ENCODE measurements at regions not wholly inside any gene's neighbourhood (a gene's known extent, or its start where the extent isn't known, plus 50 kb on each side); places are given as distances from the start of the nearest gene placed in this dataset.

DNA sequence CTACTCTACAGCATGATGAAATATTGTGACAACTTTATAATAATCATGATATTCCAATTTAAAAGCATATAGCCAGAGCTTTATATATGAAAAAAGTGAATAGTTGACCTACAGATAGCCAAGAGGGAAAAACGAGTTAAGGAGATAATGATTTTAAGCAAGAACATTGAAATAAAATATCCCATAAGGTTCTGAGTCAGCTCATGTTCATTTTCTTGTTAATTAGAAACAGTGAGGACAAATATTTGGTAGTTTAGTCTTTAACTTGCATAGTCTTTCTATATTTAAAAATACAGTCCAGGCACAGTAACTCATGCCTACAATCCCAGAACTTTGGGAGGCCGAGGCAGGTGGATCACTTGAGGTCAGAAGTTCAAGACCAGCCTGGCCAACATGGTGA lies 55.8 kb upstream of the CDH6 start:
- no peak for DNase-seq (ENCODE audit: low spot score)

DNA sequence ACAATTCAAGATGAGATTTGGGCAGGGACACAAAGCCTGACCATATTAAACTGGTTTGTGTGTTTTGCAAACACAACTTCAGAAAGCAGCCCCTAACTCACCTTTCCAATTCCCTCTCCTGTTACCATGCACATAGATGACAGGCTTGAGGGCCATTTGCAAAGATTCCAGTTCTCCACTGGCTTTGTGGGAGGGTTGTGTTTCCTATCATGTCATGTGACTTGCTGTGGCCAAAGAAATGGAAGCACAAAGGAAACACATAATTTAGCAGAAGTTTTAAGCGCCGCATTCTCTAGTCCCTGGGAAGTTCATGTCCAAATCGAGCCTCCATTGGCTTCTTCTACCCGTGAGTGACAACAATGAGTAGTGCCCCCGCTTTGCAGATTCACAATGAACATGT lies 57.9 kb upstream of the CDH6 start:
- DNase-seq (ENCODE audit: low spot score), result no peak

DNA sequence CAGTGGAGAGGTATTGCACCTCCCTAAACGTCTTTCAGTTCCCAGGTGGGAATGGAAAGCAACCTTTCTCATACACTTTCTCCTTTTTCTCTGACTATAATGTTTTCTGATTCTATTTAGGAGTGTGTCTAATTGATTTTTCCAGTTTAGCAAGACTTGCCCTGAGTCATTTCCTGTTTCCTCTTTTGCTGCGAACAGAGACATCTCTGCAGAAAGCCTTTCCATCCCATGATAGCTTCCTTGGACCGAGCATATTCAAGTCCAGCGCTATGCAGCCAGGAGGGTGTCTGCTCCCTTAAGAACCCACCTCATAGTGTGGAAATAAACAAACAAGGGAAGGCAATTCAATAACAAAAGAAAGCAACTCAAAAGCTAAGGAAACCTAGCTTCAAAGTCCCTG lies 60.0 kb upstream of the CDH6 start:
- no peak for DNase-seq (ENCODE audit: low spot score)

GRCh38 chr5:31131381-31131891 lies 62.0 kb upstream of the CDH6 start:
- DNase-seq (ENCODE audit: low spot score), result no peak

GRCh38 chr5:31130676-31131075 lies 62.8 kb upstream of the CDH6 start:
- DNase-seq (ENCODE audit: low spot score), result no peak

DNA sequence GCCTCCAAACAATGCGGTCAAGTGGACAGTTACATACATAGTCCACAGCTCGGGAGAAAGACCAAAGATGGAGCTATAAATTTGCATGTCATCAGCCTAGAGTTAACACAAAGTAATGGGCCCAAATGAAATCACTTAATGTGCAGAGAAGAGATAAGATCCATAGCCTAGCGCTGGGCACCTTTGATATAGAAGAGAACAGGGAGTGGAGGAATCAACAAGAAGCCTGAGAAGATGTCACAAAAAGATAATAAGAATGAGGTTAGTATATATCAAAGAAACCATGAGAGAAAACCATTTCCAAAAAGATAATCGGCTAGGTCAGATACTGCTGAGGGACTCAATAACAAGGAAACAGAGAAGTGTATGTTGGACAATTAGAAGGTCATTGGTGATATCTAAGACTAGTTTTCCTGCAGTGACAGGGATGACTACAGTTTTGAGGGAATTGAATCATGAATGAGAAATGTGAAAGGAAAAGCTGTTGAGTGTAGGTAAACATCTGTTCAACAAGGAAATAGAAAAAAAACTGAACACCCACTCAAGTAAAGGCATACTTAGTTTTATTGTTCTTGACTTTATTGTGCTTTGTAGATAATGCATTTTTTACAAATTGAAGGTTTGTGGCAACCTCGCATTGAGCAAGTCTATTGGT lies 68.7 kb upstream of the CDH6 start:
- no peak for DNase-seq (ENCODE audit: low spot score)

DNA sequence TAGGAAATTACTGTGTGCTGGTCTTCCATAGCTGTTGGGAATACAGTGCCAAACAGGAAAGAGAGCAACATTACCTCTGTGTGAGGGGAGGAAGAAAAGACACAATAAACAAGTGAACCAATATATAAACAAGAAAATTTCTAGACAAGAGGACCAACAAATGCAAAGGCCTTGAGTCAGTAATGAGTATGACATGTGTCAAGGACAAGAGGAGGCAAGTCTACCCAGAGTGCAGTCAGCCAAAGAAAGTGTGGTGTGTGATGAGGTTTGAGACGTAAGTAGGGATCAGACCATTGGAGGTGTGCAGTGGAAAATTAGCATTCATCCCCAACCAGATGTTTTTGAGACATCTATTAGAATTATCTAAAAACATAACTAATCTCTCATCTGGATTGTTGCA lies 69.5 kb upstream of the CDH6 start:
- no peak for DNase-seq (ENCODE audit: low spot score)

- DNase-seq (ENCODE audit: low spot score), result peak; percentile 15
These were observed 70.2 kb upstream of the CDH6 start for GRCh38 chr5:31122998-31123951.

DNA sequence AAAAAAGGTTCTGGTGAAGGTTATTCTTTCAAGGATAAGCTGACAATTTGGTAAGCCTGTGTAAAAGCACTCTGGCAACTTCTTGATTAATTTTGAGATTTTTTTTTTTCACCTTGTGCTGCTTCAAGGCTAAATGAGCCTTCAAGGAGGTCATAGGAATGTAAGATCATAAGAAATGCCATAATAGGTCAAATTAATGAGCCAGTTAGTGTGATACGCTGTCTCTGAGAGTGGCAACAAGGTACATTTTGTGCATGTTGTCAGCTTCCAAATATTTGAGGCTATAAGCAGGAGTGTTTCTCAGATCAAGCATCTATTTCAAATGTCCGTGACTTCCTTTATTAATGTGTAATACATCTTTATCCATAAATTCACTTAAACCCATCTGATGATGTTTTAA lies 72.3 kb upstream of the CDH6 start:
- no peak for DNase-seq (ENCODE audit: low spot score)

DNA sequence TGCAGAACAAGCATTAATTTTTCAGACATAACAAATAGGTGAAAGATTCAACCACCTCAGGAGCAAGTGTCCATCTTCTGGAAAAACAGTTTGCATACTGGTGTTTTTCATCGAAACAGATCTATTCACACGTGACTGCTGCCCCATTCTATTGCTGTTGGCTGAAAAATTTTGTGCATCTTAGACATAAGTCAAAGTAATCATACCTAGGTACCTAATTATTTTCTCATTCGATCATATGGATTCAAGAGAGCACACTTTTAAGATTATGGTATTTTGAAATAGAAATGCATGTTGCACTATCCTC lies 72.9 kb upstream of the CDH6 start:
- no peak for DNase-seq (ENCODE audit: low spot score)

GRCh38 chr5:31119938-31120641 lies 73.4 kb upstream of the CDH6 start:
- no peak for DNase-seq (ENCODE audit: low spot score)

- no peak for DNase-seq (ENCODE audit: low spot score)
These were observed 76.9 kb upstream of the CDH6 start for GRCh38 chr5:31116466-31117031.

DNA sequence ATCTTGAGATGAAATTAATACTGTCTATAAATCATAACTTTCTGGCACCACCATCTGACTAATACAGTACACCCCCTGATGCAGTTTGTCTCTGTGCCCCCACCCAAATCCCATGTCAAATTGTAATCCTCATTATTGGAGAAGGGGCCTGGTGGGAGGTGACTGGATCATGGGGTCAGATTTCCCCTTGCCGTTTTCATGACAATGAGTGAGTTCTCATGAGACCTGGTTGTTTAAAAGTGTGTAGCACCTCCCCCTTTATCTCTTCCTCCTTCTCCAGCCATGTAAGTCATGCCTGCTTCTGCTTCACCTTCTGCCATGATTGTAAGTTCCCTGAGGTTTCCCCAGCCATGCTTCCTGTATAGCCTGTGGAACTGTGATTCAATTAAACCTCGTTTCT lies 78.7 kb upstream of the CDH6 start:
- DNase-seq (ENCODE audit: low spot score), result no peak

GRCh38 chr5:31113666-31114350 lies 79.7 kb upstream of the CDH6 start:
- DNase-seq (ENCODE audit: low spot score), result no peak

GRCh38 chr5:31113101-31113500 lies 80.4 kb upstream of the CDH6 start:
- no peak for DNase-seq (ENCODE audit: low spot score)

DNA sequence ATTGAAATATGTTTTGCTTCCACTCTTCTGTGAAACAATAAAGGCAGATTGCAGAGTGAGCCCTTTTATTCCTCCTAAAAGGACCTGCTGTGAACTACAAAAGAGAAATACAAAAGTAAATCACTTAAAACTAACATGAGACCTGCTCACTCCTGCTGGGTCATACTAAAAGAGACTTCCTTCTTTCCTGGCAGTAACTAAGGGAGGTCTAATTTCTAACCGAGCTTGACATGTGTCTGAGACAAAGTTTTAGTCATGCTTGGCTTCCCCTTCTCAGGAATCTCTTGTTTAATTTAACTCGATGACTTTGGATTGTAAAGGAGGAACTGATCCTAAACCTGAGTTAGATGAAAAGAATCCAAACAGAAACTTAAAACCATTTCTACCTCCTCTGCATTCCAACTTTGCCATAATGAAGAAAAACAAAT lies 86.4 kb upstream of the CDH6 start:
- no peak for DNase-seq (ENCODE audit: low spot score)

GRCh38 chr5:31106691-31107090 lies 86.8 kb upstream of the CDH6 start:
- DNase-seq (ENCODE audit: low spot score), result no peak

DNA sequence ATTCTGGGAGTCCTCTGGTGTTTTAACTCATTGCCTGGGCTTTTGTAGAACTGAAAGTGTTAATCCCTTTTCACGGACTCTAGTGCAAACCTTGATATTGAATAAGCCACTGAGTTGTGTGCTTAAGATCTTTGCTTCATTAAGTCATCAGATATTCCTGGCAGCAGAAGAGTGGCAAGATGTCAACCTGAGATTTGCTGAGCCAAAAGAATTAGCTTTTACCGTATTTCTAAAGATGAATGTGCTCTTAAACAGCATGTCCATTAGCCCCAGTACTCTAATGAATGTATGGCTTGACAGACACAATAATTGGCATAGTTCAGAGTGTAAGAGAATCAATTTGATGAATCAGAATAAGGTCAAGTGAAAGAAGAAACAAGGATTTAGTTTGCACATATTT lies 87.2 kb upstream of the CDH6 start:
- no peak for DNase-seq (ENCODE audit: low spot score)

GRCh38 chr5:31104775-31105174 lies 88.7 kb upstream of the CDH6 start:
- no peak for DNase-seq (ENCODE audit: low spot score)

- no peak for DNase-seq (ENCODE audit: low spot score)
These were observed 92.6 kb upstream of the CDH6 start for GRCh38 chr5:31100781-31101310.

DNA sequence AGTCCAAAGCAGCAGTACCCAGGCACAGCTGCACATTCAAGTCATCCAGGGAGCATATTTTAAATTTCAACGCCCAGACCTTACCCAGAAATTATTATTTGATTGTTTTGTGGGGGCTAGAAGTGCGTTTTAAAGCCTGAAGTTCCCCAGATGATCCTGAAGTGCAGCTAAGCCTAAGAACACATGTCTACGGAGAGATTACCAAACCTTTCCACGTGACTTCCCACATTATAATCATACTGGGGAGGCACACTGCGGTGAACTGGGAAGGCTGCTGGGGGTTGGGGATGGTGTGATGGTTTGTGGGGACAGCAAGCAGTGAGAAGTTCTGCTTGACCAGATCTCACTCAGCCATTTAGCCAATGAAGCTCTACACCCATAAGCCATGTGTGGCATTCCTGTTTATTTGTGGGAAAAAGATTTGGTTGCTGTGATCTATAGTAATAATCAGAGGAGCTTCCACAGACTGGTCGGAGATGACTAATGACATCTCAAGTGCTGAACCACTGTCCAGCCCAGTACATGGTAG lies 93.4 kb upstream of the CDH6 start:
- DNase-seq (ENCODE audit: low spot score), result no peak
